Hepatocyte (in vitro differentiated cells): ENCODE measurements at regions not wholly inside any gene's neighbourhood (a gene's known extent, or its start where the extent isn't known, plus 50 kb on each side); places are given as distances from the start of the nearest gene placed in this dataset.
"Not testable (repeated sequence)": the region's sequence is repeated elsewhere in the genome, so short reads cannot be mapped to it uniquely, and the experiment has no call there.

Experiments
- EZH2phosphoT487 ChIP-seq: fragments of 200-600 bp; sonication (generic); IDR thresholded peaks from one replicate; pipeline ENCODE4 v1.6.1; 2018; ENCODE audit warnings: antibody characterized with exemption, mild to moderate bottlenecking, low read depth, moderate library complexity; ENCODE audit not compliant: unreplicated experiment, severe bottlenecking
- TF ChIP-seq, protein P1 (sequence below): fragments of 200-600 bp; sonication (generic); IDR thresholded peaks from 2 replicates; pipeline ENCODE4 v1.5.1; 2016; ENCODE audit warnings: antibody characterized with exemption, mild to moderate bottlenecking; ENCODE audit not compliant: poor library complexity

DNA sequence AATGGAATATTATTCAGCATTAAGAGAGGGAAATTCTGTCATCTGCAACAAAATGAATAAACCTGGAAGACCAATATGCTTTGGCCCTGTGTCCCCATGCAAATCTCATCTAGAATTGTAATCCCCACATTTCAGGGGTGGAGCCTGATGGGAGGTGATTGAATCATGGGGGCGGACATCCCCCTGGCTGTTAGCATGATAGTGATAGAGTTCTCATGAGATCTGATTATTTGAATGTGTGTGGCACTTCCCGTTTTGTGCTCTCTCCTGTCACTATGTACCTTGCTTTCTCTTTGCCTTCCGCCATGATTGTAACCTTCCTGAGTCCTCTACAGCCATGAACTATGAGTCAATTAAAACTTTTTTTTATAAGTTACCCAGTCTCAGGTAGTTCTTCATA, 83.7 kb upstream of the C1QTNF3 start:
- TF ChIP-seq, protein P1, sequence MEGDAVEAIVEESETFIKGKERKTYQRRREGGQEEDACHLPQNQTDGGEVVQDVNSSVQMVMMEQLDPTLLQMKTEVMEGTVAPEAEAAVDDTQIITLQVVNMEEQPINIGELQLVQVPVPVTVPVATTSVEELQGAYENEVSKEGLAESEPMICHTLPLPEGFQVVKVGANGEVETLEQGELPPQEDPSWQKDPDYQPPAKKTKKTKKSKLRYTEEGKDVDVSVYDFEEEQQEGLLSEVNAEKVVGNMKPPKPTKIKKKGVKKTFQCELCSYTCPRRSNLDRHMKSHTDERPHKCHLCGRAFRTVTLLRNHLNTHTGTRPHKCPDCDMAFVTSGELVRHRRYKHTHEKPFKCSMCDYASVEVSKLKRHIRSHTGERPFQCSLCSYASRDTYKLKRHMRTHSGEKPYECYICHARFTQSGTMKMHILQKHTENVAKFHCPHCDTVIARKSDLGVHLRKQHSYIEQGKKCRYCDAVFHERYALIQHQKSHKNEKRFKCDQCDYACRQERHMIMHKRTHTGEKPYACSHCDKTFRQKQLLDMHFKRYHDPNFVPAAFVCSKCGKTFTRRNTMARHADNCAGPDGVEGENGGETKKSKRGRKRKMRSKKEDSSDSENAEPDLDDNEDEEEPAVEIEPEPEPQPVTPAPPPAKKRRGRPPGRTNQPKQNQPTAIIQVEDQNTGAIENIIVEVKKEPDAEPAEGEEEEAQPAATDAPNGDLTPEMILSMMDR, result not testable (repeated sequence)
- TF ChIP-seq EZH2phosphoT487, result not testable (repeated sequence)
